NCI-H2107 (cell line): ENCODE measurements at regions not wholly inside any gene's neighbourhood (a gene's known extent, or its start where the extent isn't known, plus 50 kb on each side); places are given as distances from the start of the nearest gene placed in this dataset.

Experiments used
- DNase-seq: peaks from one replicate; lab custom pipeline; 2025; lab: John Stamatoyannopoulos, UW

DNA sequence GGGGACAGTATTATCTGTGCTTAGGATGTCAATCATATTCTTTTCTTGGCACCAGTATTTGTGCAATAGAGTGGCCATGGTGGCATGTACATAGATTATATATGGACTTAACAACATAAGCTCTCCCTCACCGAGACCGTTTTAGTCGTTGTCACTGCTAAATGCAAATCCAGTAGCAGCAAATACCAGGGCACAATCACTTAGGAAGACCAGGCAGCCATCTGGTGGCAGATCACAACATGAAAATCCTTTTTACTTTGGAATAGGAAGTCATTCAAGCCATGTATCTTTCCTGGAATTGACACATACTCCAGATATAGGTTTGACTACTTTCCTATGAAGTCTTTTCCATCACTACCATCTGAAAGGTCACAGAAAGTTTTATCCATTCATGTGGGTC is 53.2 kb upstream of the C1orf87 start:
- DNase-seq = no peak
